GM23338 (cell line): ENCODE measurements at regions not wholly inside any gene's neighbourhood (a gene's known extent, or its start where the extent isn't known, plus 50 kb on each side); places are given as distances from the start of the nearest gene placed in this dataset.

Experiments
- CREB1 ChIP-seq: fragments of 250-450 bp; sonication (Bioruptor Pico); IDR thresholded peaks from 2 replicates; pipeline ENCODE4 v1.5.0; 2020; ENCODE audit warnings: low read depth, mild to moderate bottlenecking, moderate library complexity
- CTCF ChIP-seq, 2 experiments: fragments of 200-600 bp in 1 of 2; sonication (generic) in 1 of 2; conservative IDR thresholded peaks; 2 replicates each; pipeline versions ENCODE4 v1.5.1 to v1.6.1; 2016 to 2017; ENCODE audit warnings: antibody characterized with exemption in 2 of 2, low read depth in 2 of 2, mild to moderate bottlenecking in 2 of 2, moderate library complexity in 1 of 2
- EZH2 ChIP-seq: fragments of 200-600 bp; sonication (generic); IDR thresholded peaks from one replicate; pipeline ENCODE4 v1.8.0; 2017; ENCODE audit warnings: antibody characterized with exemption, mild to moderate bottlenecking, low read depth; ENCODE audit not compliant: unreplicated experiment
- EZH2phosphoT487 ChIP-seq: fragments of 200-600 bp; sonication (generic); IDR thresholded peaks from one replicate; pipeline ENCODE4 v1.8.1; 2018; ENCODE audit warnings: antibody characterized with exemption; ENCODE audit not compliant: unreplicated experiment
- POLR2AphosphoS5 ChIP-seq: IDR thresholded peaks from 2 replicates; pipeline ENCODE4 v1.6.1; 2016; ENCODE audit warnings: antibody characterized with exemption, low read depth
- REST ChIP-seq: IDR thresholded peaks from one replicate; pipeline ENCODE4 v1.6.1; 2018; ENCODE audit warnings: antibody characterized with exemption; ENCODE audit not compliant: unreplicated experiment
- ZNF331 ChIP-seq: fragments of 250-450 bp; sonication (Bioruptor Pico); IDR thresholded peaks from 2 replicates; pipeline ENCODE4 v1.5.0; 2020; ENCODE audit warnings: low read depth, mild to moderate bottlenecking, moderate library complexity
- ZNF462 ChIP-seq: fragments of 250-450 bp; sonication (Bioruptor Pico); IDR thresholded peaks from 2 replicates; pipeline ENCODE4 v1.5.0; 2020; ENCODE audit warnings: mild to moderate bottlenecking, moderate library complexity

- TF ChIP-seq EZH2, result no peak
- no peak for TF ChIP-seq REST
- no peak for TF ChIP-seq CTCF (conservative IDR thresholded peaks at IDR 0.05; ENCODE audit: low read depth in 2 of 2)
- no peak for TF ChIP-seq EZH2phosphoT487
- no peak for TF ChIP-seq POLR2AphosphoS5
- TF ChIP-seq CREB1, result no peak
- no peak for TF ChIP-seq ZNF462 (CRISPR knock-in tag)
- no peak for TF ChIP-seq ZNF331
These were observed 163.5 kb upstream of the TMEM72 start for GRCh38 chr10:44747593-44748172.
